GM18505 (cell line): ENCODE measurements at regions not wholly inside any gene's neighbourhood (a gene's known extent, or its start where the extent isn't known, plus 50 kb on each side); places are given as distances from the start of the nearest gene placed in this dataset.
"Not testable (repeated sequence)": the region's sequence is repeated elsewhere in the genome, so short reads cannot be mapped to it uniquely, and the experiment has no call there.

Experiments
- ATAC-seq: cut with Tn5 transposase; IDR thresholded peaks from one replicate; pipeline ENCODE4 v1.9.1; 2021; ENCODE audit not compliant: unreplicated experiment
- POLR2A ChIP-seq: IDR thresholded peaks from 4 replicates; pipeline ENCODE4 v1.6.1; 2011; ENCODE audit warnings: borderline replicate concordance; ENCODE audit not compliant: insufficient read depth, insufficient read length; ENCODE audit errors: extremely low read depth

DNA sequence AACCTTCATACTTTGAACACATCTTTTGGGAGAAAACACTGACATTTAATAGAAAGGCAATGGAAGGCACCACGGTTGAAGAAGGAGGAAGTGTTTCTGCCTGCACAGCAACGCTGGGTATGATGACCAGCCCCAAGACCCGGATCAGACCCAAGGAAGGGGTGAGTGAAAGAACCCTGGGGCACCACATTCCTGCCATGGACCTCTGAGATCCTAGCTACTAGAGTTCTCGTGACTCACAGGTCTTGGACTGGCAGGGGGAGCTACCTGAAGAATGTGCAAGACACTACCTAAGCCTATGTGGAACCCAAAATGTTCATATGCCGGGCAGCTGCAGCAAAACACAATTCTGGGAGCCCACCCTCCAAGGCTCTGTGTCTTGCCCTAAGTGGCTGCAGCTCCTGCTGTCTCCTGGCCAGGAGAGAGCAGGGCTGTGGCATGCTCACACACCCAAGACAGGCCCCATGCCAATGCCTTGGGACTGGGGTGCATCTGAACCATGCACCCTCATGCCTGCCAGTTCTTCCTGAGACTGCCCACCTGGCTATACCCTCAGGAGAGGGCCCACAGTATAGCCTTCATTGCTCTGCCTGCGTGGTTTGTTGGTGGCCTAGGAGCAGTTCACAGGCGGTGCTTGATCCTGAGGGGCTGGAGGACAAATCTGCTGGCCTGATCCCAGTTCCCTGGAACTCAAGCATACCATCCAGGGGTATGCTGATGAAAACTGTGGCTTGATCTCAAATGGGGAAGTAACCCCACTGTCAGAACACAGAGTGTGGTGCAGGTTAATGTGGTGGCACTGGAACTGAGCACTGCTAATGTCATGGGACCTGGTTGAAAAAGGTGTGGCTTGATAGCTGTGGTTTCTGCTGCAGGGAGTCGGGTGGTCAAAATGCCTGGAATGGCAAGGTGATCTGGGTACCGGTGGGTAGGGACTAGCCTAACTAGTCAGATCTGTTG is 353.3 kb upstream of the ARHGEF26 start:
- peak; percentile 23 for ATAC-seq
- TF ChIP-seq POLR2A = no peak

DNA sequence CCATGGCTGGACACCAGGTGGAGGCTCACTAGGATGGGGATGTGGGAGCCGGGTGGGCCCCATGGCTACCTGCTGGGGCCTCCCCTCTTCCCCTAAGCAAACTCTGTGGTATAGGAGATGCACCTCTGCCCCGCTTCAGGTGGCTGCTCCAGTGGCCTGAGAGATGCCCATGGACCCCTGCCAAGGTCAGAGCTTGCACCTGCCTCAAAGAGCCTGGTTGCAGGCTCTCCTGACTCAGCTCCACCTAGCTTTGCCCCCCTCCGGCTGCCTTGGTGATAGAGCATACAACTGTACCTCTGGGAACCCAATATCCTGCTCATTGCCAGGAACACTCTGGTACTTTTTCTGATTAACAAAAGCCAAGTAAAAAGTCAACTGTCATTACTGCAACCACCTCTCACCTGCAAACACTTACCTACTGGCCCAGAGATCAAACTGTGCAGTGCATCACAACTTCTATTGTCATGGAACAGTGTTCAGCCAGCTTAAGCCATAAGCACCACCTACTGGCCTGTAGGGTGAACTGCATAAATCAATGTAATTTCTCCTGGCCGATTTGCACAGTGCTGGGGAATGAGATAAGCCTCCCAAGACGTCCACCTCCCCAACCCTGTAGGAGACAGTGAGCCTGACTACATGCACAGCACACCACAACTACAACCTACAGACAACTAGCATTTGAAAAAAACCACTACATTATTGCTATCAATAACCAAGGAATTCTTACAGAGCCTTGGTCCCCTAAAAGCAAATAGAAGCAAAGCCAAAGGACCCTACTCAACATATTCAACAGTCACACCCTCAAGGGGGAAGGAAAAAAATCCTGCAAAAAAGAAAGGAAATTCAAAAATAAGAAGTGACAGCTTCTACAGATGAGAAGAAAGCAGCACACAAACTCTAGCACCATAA is 352.4 kb upstream of the ARHGEF26 start:
- TF ChIP-seq POLR2A = no peak
- peak; percentile 98 for ATAC-seq

DNA sequence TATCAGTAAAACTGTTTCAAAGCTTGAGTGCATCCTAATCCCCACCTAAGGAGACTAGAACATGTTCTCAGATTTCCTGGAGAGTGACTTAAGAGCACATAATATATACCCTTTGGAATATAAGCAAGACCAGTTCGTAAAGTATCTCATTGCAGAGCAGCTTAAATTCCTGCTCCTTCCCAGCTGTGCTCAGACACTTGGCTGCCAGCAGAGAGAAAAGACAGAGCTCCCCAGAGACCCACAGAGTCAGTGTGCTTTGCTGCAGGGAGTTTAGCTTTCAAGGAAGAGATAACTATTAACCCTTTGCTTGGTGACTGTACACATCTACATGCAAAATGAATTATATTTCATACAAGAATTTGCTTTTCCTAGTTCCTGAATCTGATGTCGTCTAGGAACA is 338.1 kb upstream of the ARHGEF26 start:
- TF ChIP-seq POLR2A = no peak
- no peak for ATAC-seq

DNA sequence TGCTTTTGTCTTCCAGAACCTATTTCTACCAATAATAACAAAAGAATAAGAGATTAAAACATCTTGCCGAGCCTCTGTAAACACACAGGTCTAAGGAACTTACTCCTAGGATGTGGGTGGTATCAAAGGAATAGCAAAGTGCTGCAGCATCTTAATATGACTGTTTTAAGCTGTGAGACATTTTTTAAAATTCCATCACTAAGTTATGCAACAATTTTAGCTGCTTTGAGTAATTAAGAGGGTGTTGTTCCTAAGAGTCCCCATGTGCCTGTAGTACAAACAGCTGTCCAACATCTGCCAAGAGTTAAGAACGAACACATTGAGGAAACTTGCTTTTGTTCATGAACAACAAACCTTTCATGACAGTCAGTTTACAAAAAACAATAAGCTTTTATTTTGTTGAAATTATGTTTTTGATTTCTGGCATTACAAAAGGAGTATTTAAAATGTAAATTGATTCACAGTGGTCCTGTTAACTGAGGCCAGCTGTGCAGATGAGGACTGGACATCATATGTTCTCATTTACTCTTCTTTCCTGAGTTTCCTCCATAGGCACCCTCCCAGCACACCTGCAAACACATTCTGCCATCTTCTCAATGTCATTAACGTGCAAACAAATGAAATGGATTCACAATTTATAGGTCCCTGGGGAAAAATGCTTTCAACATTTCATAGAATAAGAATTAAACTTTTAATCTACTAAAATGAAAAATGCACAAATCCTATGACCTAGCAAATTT is 337.3 kb upstream of the ARHGEF26 start:
- no peak for TF ChIP-seq POLR2A
- ATAC-seq = no peak

DNA sequence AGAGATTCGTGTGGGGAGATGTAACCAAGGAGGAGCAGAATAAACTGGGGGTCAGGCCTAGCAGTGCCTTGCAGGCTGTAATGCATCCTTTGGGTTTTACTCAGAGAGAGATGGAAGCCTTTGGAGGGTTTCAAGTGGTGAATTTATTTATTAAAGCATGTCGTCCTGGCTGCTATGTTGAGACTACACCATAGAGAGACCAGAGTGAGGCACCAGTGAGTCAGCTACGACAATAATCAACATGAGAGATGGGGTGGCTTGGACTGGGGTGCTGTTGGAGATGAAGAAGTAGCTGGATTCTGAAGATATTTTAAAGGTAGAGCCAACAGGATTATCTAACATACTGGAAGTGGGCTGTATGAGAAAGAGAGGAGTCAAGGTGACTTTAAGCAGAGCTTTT is 335.3 kb upstream of the ARHGEF26 start:
- ATAC-seq = no peak
- no peak for TF ChIP-seq POLR2A

DNA sequence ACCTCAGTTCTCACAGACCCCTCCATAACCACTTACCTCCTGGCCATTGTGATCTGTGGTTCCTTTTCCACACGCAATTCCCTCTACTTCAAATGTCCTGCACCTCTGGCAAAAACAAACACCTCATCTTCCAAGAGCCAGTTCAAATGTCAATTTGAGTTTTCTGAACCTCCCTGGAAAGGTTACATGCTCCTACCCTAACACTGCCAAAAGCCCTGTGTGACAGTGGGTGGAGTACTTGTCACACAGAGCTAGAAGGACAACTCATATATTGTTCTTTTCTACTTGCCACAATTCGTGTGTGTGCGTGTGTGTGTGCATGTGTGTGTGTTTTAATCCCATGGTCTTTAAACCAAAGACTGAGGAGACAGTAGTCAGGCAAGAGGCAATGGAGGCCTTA is 331.8 kb upstream of the ARHGEF26 start:
- no peak for ATAC-seq
- no peak for TF ChIP-seq POLR2A

DNA sequence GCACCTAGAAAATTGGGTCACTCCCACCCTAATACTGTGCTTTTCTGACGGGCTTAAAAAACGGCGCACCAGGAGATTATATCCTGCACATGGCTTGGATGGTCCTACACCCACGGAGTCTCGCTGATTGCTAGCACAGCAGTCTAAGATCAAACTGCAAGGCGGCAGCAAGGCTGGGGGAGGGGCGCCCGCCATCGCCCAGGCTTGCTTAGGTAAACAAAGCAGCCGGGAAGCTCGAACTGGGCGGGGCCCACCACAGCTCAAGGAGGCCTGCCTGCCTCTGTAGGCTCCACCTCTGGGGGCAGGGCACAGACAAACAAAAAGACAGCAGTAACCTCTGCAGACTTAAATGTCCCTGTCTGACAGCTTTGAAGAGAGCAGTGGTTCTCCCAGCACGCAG is 324.1 kb upstream of the ARHGEF26 start:
- not testable (repeated sequence) for ATAC-seq

DNA sequence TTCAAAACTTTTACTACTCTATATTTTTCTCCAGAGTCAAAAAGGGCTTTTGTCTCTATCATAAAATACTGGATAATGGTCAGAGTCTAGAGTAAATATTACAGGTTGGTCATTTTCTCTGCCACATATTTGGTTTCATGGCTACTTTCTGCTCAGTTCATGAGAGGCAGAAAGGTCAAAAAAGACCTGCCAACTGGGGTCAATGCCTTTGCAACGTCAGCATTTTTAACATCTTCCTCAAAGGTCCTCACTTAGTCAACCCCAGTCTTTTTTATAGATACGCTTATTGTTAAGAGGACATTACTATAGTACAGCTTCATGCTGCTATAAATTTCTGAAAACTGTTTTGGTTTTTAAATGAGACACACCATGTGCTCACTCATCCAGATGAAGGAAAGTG is 312.1 kb upstream of the ARHGEF26 start:
- no peak for TF ChIP-seq POLR2A
- ATAC-seq = no peak

DNA sequence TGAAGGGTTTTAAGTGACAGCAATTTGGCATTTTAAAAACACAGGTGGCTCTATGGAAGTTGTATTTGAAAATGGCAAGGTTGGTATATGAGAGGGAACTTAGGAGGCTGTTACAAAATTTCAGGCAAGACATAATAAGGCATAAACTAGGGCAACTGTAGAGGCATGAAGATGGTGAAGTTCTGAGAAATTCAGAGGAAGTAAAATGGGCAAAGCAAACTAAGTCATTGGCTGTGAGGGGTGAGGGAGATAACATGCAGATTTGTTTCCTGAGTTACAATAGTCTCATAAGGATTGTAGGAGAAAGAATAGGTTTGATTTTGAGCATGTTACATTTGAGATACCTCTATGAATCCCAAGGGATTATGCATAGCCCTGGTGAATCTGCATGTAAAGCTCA is 302.9 kb upstream of the ARHGEF26 start:
- TF ChIP-seq POLR2A = no peak
- ATAC-seq = no peak

DNA sequence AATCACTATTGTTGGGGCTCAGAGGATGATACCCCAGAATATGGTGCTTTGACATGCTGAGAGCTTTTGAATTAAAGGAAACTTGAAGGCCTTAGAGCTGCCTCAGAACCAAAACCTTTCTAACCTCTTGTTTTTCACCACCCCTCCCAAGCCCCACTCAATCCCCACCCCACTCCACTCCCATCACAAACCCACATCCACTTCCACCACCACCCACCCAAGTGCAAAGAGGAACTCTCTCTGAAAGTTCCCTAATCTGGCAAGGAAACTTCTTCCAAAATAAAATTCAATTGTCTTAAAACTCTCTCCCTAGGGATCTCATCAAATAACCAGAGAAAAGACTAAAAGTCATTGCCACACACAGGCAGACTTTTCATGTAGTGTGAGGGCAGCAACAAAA is 301.2 kb upstream of the ARHGEF26 start:
- no peak for TF ChIP-seq POLR2A
- ATAC-seq = no peak

DNA sequence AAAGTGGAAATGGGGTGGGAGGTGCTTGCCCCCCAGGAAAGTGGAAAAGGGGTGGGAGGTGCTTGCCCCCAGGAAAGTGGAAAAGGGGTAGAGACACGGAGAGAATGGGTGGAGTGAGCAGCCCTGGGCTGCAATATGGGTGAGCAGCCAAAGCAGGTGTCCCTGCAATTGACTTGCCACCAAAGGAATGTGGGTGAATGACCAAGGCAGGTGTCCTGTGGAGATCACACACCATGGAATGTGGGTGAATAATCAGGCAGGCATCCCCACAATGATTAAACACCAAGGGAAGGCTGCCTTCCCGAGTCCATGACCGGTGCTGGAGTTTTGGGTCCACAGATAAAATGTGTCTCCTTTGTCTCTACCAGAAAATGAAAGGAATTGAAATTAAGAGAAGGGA is 292.8 kb upstream of the ARHGEF26 start:
- not testable (repeated sequence) for ATAC-seq

DNA sequence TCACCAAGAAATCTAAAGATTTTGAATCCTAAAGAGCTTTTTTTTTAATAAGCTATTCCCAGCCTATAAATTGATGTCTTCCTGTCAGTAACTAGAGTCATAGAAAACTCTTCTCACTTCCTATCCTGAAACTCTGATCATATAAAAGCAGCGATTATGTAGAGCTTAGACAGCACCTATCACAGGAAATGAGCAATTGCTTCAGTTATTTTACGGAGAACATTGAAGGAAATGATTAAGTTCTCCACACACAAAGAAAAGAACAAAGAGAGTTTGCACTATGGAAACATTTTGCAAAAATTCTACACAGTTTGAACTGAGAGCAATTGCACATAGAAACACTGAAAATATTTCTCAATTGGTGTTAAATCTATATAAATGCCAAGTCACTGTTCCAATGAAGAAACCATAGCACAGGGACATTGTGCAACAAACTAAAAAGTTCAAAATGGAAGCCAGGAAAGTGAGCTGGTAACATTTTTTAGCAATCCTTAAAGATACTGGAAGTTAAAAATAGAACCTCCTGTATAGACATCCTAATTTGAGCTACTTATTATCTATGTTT is 291.5 kb upstream of the ARHGEF26 start:
- ATAC-seq = no peak
- TF ChIP-seq POLR2A = no peak

DNA sequence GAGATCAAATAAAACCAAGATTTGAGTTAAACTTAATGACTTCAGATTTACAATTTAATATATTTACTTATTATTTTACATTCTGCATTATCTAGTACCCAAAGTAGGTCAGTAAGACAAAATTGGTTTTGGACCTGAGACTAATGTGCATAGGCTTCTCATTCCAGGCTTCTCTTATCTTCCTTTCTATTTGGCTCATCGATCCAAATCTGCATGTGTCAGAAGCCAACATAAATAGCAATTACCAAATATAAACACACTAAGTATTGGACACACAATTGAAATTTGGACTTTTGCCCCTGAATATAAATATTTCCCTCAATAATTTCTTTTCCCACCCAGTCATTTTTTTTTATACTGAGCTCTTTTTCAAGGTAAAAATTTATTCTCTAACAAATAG is 290.6 kb upstream of the ARHGEF26 start:
- no peak for ATAC-seq
- no peak for TF ChIP-seq POLR2A
